ENCODE measurements at regions not wholly inside any gene's neighbourhood (a gene's known extent, or its start where the extent isn't known, plus 50 kb on each side); places are given as distances from the start of the nearest gene placed in this dataset.

- Histone ChIP-seq H3K9me1 (replicated peaks; ENCODE audit: control insufficient read depth, extremely low read depth, insufficient read depth, low read length) (no peaks in the 10 kb centered on the region), H3K4me1 (ENCODE audit: control insufficient read depth, extremely low read depth, insufficient read depth, low read length) (no peaks in the 10 kb centered on the region), H3K27me3 (ENCODE audit: control insufficient read depth in 2 of 2, insufficient read depth in 2 of 2, low read length in 2 of 2) (no peaks in the 10 kb centered on the region), H2AFZ (ENCODE audit: low read depth, low read length) (no peak overlapping the region), H3K4me2 (ENCODE audit: insufficient read depth, low read length) (no peak overlapping the region), H3K79me2 (ENCODE audit: control insufficient read depth, insufficient read depth, low read length) (no peaks in the 10 kb centered on the region), H3K9ac (replicated peaks; ENCODE audit: extremely low read depth, insufficient read depth, low read length) (no peak overlapping the region), H3K36me3 (ENCODE audit: control insufficient read depth in 2 of 2, extremely low read depth in 1 of 2, insufficient read depth in 2 of 2, low read length in 2 of 2) (no peaks in the 10 kb centered on the region), H3K9me3 (replicated peaks; ENCODE audit: control insufficient read depth, insufficient read depth, low read length) (no peaks in the 10 kb centered on the region), H4K20me1 (replicated peaks; ENCODE audit: control insufficient read depth, extremely low read depth, insufficient read depth, low read length) (no peaks in the 10 kb centered on the region), H3K4me3 (replicated peaks in 1 of 3; ENCODE audit: insufficient read depth in 1 of 3, low read depth in 1 of 3, low read length in 3 of 3) (no peak overlapping the region), H3K27ac (ENCODE audit: insufficient read depth, low read depth, low read length) (no peak overlapping the region)
- no TSS peak for BruUV-seq (replicated peaks)
- FAIRE-seq (no peak), DNase-seq (ENCODE audit: low read depth, low spot score) (no peak)
- TF ChIP-seq JUN (IDR thresholded peaks at IDR 0.05; ENCODE audit: borderline replicate concordance, insufficient read depth, insufficient read length, low read depth) (no peak), POLR2A (IDR thresholded peaks at IDR 0.05; ENCODE audit: low read depth, low read length) (no peak), GATA2 (IDR thresholded peaks at IDR 0.05; ENCODE audit: insufficient read depth, insufficient read length, low read depth, low read length) (no peak), FOS (IDR thresholded peaks at IDR 0.05; ENCODE audit: borderline replicate concordance, insufficient read depth, low read length) (no peak)
- CTCF ChIA-PET = no interaction called here
- POLR2A ChIA-PET = no interaction called here
- dilution Hi-C loops (cut with MboI; ENCODE audit: extremely low pct_ligation_motif_present, low sequenced_read_pairs) (no loop called here), intact Hi-C loops (cut with micrococcal nuclease) (no loop called here)
Measured at GRCh38 chr5:31130676-31131075, 62.8 kb upstream of the CDH6 start.

DNA sequence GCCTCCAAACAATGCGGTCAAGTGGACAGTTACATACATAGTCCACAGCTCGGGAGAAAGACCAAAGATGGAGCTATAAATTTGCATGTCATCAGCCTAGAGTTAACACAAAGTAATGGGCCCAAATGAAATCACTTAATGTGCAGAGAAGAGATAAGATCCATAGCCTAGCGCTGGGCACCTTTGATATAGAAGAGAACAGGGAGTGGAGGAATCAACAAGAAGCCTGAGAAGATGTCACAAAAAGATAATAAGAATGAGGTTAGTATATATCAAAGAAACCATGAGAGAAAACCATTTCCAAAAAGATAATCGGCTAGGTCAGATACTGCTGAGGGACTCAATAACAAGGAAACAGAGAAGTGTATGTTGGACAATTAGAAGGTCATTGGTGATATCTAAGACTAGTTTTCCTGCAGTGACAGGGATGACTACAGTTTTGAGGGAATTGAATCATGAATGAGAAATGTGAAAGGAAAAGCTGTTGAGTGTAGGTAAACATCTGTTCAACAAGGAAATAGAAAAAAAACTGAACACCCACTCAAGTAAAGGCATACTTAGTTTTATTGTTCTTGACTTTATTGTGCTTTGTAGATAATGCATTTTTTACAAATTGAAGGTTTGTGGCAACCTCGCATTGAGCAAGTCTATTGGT, 68.7 kb upstream of the CDH6 start:
- BruUV-seq (replicated peaks) = no TSS peak
- Histone ChIP-seq H4K20me1 (replicated peaks; ENCODE audit: control insufficient read depth, extremely low read depth, insufficient read depth, low read length) (no peaks in the 10 kb centered on the region), H3K9me1 (replicated peaks; ENCODE audit: control insufficient read depth, extremely low read depth, insufficient read depth, low read length) (no peaks in the 10 kb centered on the region), H3K27me3 (ENCODE audit: control insufficient read depth in 2 of 2, insufficient read depth in 2 of 2, low read length in 2 of 2) (no peaks in the 10 kb centered on the region), H3K4me3 (replicated peaks in 1 of 3; ENCODE audit: insufficient read depth in 1 of 3, low read depth in 1 of 3, low read length in 3 of 3) (no peak overlapping the region), H3K9ac (replicated peaks; ENCODE audit: extremely low read depth, insufficient read depth, low read length) (no peak overlapping the region), H3K36me3 (ENCODE audit: control insufficient read depth in 2 of 2, extremely low read depth in 1 of 2, insufficient read depth in 2 of 2, low read length in 2 of 2) (no peaks in the 10 kb centered on the region), H3K4me2 (ENCODE audit: insufficient read depth, low read length) (no peak overlapping the region), H3K79me2 (ENCODE audit: control insufficient read depth, insufficient read depth, low read length) (no peaks in the 10 kb centered on the region), H3K27ac (ENCODE audit: insufficient read depth, low read depth, low read length) (no peak overlapping the region), H3K4me1 (ENCODE audit: control insufficient read depth, extremely low read depth, insufficient read depth, low read length) (no peaks in the 10 kb centered on the region), H2AFZ (ENCODE audit: low read depth, low read length) (no peak overlapping the region), H3K9me3 (replicated peaks; ENCODE audit: control insufficient read depth, insufficient read depth, low read length) (no peaks in the 10 kb centered on the region)
- DNase-seq (ENCODE audit: low read depth, low spot score) = no peak
- CTCF ChIA-PET = no interaction called here
- TF ChIP-seq EZH2 (IDR thresholded peaks at IDR 0.05; ENCODE audit: borderline replicate concordance, low read depth, low read length, severe bottlenecking) (no peak), POLR2A (IDR thresholded peaks at IDR 0.05; ENCODE audit: low read depth, low read length) (no peak), JUN (IDR thresholded peaks at IDR 0.05; ENCODE audit: borderline replicate concordance, insufficient read depth, insufficient read length, low read depth) (no peak), GATA2 (IDR thresholded peaks at IDR 0.05; ENCODE audit: insufficient read depth, insufficient read length, low read depth, low read length) (no peak), POLR2AphosphoS5 (IDR thresholded peaks at IDR 0.05; ENCODE audit: insufficient read depth, low read depth, low read length) (no peak), MYC (IDR thresholded peaks at IDR 0.05; ENCODE audit: low read depth, low read length) (no peak), FOS (IDR thresholded peaks at IDR 0.05; ENCODE audit: borderline replicate concordance, insufficient read depth, low read length) (no peak), CTCF (IDR thresholded peaks at IDR 0.05; ENCODE audit: extremely low read depth in 1 of 2, insufficient read depth in 1 of 2, low read depth in 1 of 2, low read length in 2 of 2) (no peak)
- TF ChIP-seq, protein P1, sequence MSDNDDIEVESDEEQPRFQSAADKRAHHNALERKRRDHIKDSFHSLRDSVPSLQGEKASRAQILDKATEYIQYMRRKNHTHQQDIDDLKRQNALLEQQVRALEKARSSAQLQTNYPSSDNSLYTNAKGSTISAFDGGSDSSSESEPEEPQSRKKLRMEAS (IDR thresholded peaks at IDR 0.05; ENCODE audit: insufficient read depth, insufficient read length) = no peak
- FAIRE-seq = no peak
- dilution Hi-C loops (cut with MboI; ENCODE audit: extremely low pct_ligation_motif_present, low sequenced_read_pairs) (no loop called here), intact Hi-C loops (cut with micrococcal nuclease) (no loop called here)
- POLR2A ChIA-PET = no interaction called here

Measured in endothelial cell of umbilical vein (primary cell).